Activated CD4-positive, alpha-beta T cell treated with anti-CD3 and anti-CD28 coated beads, Interleukin-2, amount 50 U/mL, for 16 hours (primary cell): ENCODE measurements at regions not wholly inside any gene's neighbourhood (a gene's known extent, or its start where the extent isn't known, plus 50 kb on each side); places are given as distances from the start of the nearest gene placed in this dataset.
"Not testable (repeated sequence)": the region's sequence is repeated elsewhere in the genome, so short reads cannot be mapped to it uniquely, and the experiment has no call there.

Source experiments
- DNase-seq: peaks from one replicate; pipeline ENCODE4 v3.0.0-alpha.2; 2020

GRCh38 chr4:49117951-49118350 is 131.9 kb downstream of the CWH43 start:
- DNase-seq, result not testable (repeated sequence)

- DNase-seq, result not testable (repeated sequence)
Measured at GRCh38 chr4:49118379-49119212, 132.5 kb downstream of the CWH43 start.

- DNase-seq, result not testable (repeated sequence)
Measured at GRCh38 chr4:49119345-49119744, 133.3 kb downstream of the CWH43 start.

GRCh38 chr4:49120042-49120779 is 134.1 kb downstream of the CWH43 start:
- DNase-seq, result not testable (repeated sequence)

GRCh38 chr4:49120804-49121203 is 134.7 kb downstream of the CWH43 start:
- peak; percentile 43 for DNase-seq

- not testable (repeated sequence) for DNase-seq
Measured at GRCh38 chr4:49126443-49126842, 140.4 kb downstream of the CWH43 start.

GRCh38 chr4:49126858-49127257 is 140.8 kb downstream of the CWH43 start:
- DNase-seq, result not testable (repeated sequence)

- not testable (repeated sequence) for DNase-seq
Measured at GRCh38 chr4:49129385-49129784, 143.3 kb downstream of the CWH43 start.

GRCh38 chr4:49129870-49130269 is 143.8 kb downstream of the CWH43 start:
- not testable (repeated sequence) for DNase-seq

GRCh38 chr4:49130724-49131123 is 144.6 kb downstream of the CWH43 start:
- not testable (repeated sequence) for DNase-seq

- not testable (repeated sequence) for DNase-seq
Measured at GRCh38 chr4:49137043-49137442, 151.0 kb downstream of the CWH43 start.

GRCh38 chr4:49137961-49138360 is 151.9 kb downstream of the CWH43 start:
- not testable (repeated sequence) for DNase-seq

GRCh38 chr4:49138818-49139217 is 152.7 kb downstream of the CWH43 start:
- not testable (repeated sequence) for DNase-seq

GRCh38 chr4:49139513-49139912 is 153.4 kb downstream of the CWH43 start:
- DNase-seq, result not testable (repeated sequence)

GRCh38 chr4:49140351-49140750 is 154.3 kb downstream of the CWH43 start:
- DNase-seq, result not testable (repeated sequence)

- DNase-seq, result not testable (repeated sequence)
Measured at GRCh38 chr4:49141955-49142354, 155.9 kb downstream of the CWH43 start.

GRCh38 chr4:49147143-49147542 is 161.1 kb downstream of the CWH43 start:
- not testable (repeated sequence) for DNase-seq

GRCh38 chr4:49147596-49147995 is 161.5 kb downstream of the CWH43 start:
- DNase-seq, result not testable (repeated sequence)

GRCh38 chr4:49149006-49149975 is 163.2 kb downstream of the CWH43 start:
- DNase-seq, result peak; percentile 13

GRCh38 chr4:49150351-49151083 is 164.4 kb downstream of the CWH43 start:
- not testable (repeated sequence) for DNase-seq

GRCh38 chr4:49153011-49153410 is 166.9 kb downstream of the CWH43 start:
- not testable (repeated sequence) for DNase-seq
